HS-27A (cell line): ENCODE measurements at regions not wholly inside any gene's neighbourhood (a gene's known extent, or its start where the extent isn't known, plus 50 kb on each side); places are given as distances from the start of the nearest gene placed in this dataset.
"Not testable (repeated sequence)": the region's sequence is repeated elsewhere in the genome, so short reads cannot be mapped to it uniquely, and the experiment has no call there.

ENCODE experiments used
- DNase-seq: peaks from one replicate; pipeline ENCODE4 v3.0.0-alpha.2; 2012; ENCODE audit warnings: low read depth, missing footprints

DNA sequence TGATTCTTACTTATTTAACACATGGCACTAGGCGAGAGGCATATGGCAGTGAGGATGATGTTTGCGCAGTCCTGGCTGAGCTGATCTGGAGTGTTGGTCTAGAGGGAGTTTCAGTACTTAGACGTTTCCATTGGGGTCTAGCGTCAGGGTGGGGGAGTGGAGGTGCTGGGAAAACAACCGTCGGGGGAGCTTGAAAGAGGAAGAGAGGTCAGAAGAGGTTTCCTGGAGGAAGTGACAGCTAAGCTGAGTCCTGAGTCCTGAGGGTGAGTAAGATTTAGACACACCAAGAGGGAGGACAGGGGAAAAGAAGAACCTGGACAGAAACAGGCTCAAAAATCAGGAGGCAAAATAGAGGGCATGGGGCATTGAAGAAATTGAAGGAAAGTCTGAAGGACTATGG is 81.4 kb downstream of the ALOX5AP start:
- no peak for DNase-seq

DNA sequence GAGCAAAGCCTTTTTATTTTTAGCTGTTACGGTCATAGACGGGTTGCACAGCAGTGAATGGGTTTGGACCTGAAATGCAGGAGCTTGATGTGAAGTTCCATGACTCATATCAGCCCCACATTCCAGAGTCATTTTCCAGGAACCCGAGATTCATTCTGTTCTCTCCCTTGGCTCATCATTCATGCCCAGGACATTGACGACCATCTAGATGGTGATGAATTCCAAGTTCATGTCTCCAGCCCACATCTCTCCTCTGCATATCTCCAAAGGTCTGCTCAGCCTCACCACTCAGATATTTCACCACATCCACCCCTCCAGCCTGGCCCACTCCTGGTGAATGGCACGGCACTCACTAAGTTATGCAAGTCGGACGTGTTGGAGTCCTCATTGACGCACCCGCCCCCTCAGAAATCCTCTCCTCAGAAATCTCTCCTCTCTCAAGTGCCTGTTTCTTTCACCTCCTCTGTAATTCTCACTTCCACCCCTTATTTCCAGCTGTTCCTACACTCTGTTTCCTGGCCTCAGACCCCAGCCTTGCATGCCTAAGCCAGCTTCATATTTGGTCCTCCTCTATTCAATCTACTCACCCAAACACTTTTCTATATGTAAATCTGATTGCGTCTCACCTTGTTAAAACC is 83.1 kb downstream of the ALOX5AP start:
- no peak for DNase-seq

DNA sequence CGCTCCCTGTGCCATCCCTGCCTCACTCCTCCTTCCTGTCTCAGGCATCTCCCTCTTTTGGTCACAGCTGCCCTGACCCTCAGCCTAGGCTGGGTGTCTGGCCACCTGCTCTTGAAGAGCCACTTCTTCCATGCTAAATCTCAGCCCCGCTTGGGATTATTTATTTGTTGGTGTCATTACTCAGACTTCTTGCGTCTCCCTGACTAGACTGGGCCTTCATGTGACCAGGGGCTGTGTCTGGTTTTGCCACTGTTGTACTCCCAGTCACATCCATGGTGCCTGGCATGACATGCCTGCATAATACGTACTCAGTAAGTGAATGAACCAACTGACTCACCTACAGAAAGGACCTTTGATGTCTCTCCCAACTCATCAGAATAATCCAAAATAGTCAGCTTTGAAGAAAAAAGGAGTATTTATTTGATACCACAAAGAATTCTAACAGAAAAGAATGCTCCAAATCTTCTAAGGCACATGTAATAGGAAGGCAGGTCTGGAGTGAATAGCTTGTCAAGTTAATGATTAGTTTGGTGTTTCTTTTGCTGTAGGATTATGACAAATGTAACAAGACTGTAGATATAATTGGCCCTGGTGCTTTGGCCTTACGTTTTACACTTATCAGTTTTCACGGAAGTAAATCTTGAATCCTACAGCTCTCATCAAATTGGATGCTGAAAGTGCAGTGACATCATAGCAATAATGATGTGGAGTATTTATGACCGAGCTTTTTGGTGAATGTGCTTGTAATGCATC is 84.0 kb downstream of the ALOX5AP start:
- DNase-seq, result no peak

DNA sequence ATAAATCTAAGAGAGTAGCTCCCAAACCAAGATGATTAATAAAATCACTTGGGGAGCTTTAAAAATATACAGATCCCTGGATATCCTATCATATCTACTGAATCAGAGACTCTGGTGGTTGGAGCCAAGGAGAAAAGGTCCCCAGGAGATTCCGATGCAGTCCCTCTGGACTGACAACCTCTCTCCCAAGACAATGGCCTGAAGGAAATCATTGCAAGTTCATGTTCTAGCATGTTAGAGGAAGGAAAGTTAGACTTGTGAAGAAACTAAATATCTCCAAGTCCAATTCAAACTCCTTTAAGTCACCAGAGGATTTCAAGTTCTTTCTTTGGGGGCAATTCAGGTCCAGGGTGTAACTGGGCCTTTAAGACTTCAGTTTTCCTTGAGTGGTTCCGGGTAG is 84.7 kb upstream of the MEDAG start:
- DNase-seq, result no peak

DNA sequence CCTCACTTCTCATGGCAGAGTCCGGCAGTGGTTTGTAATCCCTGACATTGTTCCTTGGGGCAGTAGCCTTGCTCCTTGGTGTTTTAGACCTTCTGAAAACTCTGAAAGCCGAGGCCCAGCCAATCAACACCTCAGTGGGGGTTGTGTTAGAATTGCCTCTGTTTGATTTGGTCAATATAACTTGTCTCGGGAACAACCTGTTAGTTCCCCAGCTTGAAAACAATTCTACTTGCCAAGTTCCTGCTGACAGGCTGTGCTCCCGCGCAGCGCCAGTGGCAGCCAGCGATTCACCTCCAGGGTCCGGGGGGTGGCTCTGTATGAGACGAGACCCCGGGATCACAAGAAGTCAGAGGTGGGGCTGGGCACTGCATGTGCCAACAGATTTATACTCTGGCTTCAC is 81.4 kb upstream of the MEDAG start:
- DNase-seq, result no peak

DNA sequence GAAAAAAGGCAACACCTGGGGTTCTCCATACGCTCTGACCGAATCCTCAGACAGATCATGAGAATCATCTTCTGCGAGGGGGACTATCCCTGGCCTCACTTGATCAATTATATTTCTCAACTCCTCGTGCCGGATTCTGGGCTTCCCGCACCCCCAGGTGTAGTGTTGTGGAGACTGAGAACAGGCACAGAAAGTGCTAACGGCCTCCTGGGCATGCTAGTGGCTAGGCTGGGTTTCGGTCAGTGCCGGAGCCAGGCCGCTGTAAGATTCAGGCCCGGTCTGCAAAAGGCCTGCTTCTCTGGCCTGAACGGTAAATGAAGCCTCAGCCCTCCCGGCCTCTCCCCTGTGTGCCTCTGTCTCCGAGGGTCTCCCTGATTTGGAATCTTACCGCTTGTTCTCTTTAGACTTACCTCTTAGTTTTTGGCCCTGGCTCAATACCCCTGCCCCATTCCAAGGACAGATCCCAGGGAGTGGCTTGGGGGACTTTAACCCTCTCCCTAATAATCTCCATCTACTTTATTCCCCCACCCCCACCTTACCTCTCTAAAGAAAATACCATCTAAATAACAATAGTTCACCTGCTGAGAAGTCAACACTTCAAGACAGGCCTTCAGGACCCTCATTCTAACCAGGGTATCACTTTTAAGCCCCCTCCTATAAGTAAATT is 79.0 kb upstream of the MEDAG start:
- no peak for DNase-seq

DNA sequence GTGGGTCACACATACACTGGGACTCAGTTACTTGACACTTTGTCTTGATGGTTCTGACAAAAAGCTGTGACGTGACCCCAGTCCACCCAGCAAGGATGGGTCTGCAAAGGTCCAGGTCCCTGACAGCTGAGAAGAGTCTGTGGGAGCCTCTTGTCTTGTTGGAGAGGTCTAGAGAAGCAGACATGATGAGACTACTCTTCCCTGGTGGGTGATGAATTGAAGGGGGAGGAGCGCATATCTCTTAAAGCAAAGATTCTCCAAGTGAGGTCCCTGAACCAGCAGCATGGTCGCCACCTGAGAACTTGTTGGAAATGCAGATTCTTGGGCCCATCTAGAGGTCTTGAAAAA is 78.5 kb upstream of the MEDAG start:
- DNase-seq, result no peak

DNA sequence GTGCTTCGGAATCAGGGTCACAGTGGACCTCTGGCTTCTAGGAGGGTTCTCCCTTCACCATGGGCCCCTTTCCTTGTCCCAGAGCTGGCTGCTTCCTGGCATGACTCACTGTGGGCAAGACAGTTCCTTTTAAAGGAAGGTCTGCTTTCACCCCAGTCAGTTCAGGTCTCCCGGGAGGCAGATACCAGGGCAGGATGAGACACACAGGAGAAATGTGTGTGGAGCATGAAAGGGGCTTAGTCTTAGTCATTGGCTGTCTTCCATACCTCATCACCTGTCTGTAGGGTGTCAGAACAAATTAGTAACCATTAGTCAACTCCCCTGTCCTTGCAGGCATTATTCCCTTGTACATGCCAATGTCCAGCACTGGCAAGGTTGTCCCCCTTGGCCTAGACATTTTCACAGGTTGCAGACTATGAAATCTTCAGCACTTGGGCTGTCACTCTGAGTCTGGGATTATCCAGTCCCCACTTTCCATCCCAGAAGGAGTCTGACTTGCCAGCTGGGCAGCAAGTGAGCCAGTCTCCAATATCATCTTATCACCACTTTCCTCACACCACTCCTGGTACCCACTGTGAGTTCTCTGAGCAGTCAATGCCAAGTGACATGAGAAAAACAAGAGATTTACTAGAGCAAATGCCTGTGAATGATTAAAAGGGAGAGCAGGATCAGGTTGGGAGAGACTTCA is 76.8 kb upstream of the MEDAG start:
- DNase-seq, result no peak

DNA sequence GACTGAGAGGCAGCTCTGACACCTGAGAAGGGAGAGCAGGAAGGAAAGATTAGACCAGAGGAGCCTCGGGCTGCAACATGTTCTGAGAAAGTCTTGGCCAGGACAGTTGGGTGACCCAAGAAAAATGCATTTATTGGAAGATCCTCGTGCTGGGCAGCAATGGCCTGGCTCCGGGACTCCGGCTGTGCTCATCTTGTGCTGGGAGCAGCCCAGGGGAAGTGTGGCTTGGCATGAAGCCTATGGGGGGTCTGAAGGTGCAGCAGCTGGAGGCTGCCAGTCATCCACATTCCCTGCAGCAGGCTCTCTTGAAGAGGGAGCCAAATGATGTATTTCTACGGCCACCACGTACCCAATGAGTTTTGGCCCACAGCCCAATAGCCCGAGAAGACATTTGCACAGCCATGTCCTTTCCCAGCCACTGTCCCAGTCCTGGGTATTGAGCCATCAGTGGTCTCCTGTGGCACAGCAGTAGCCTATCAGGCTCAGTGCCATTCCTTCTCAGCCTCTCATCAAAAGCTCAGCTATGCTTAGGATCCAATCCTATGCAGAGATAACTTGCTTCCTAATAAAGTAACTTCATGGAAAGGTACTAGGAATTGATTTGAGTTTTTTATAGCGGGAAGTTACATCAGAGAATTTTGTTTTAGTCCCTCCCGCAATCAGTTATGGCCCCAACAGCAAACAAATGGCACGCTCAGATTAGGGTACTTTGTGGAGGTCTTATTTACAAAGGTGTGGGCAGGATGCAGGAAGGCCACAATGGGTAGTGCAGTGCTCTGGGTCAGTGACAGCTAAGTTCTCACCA is 76.0 kb upstream of the MEDAG start:
- no peak for DNase-seq

DNA sequence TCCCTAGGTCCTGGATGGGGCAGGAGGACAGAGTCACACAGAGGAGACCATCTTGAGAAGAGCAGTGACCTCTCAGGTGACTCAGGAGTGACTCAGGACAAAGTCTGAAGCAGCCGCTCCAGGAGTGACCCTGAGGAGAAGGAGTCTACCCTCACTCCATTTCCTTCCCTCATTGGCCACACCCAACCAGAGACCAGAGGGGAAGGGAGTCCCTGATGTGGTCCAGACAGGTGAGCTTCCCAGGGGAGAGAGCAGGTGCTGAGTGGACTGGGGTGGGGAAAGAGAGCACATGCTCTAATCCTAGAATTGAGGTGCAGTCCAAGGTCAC is 75.5 kb upstream of the MEDAG start:
- no peak for DNase-seq

DNA sequence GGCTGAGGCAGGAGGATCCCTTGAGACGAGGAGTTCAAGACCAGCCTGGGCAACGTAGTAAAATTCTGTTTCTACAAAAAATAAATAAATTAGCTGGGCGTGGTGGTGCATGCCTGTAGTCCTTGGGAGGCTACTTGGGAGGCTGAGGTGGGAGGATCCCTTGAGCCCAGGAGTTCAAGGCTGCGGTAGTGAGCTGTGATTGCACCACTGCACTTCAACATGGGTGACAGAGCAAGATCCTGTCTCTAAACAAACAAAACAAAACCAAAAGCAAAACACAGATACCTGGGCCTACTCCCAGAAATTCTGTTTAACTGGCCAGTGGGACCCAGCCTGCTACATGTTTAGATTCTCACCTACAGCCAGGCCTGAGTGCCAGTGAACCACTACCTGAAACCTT is 74.6 kb upstream of the MEDAG start:
- DNase-seq, result no peak

DNA sequence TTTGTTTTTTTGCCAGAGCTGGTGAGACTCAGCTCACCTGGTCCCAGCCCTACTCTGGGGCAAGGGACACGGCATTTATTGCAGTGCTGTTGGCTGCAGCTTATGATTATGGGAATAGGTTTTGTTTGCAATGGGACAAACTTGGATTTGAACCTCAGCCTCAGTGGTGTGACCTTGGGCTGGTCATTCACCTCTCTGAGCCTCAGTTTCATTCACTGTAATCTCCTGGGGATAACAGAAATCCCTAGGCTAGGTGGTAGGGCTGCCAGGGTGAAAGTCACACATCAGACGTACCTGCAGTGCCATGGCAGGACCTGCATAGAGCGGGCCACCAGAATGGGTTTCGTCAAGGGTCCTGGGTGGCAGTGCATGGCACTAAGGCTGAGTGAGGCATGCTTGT is 73.7 kb upstream of the MEDAG start:
- no peak for DNase-seq

DNA sequence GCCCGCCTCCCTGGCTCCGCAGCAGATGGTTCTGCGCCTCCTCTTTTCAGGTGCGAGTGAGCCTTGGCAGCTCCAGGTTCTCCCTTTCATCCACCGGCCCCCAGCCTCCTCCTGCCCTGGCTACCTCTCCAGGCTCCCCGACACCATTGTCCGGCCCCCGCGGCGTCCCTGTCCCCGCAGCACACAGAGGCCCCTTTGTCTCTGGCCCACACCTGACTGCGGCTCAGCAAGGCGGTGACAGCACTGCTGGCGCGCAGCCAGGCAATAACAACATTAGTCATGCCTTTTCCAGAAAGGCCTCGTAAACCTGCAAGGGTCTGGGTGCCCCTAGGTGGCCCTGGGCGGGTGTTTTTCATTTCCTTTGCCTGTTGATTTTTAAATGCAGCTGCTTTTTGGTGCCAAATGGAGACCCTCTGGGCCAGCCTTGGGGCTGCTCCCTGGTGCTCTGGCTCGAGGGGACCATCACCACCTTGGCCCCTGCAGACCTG is 73.2 kb upstream of the MEDAG start:
- no peak for DNase-seq

DNA sequence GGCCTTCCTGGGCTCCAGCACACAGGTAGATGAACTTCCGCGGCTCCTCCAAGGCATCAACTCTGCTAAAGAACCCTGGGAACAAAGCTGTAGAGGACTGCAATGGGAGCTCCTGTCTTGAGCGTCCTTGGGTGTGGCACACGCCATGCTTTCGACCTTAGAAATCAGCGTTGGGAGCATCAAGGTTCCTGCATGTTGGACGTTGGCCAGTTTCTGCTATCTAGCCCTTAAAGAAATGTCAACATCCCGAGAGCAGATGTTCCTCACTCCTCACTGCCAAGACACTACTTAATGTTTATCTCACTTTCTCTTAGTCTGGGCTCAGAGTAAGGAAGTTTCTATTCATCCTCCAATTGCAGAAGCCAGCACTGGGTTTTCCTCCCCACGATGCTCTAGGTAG is 70.6 kb upstream of the MEDAG start:
- no peak for DNase-seq

DNA sequence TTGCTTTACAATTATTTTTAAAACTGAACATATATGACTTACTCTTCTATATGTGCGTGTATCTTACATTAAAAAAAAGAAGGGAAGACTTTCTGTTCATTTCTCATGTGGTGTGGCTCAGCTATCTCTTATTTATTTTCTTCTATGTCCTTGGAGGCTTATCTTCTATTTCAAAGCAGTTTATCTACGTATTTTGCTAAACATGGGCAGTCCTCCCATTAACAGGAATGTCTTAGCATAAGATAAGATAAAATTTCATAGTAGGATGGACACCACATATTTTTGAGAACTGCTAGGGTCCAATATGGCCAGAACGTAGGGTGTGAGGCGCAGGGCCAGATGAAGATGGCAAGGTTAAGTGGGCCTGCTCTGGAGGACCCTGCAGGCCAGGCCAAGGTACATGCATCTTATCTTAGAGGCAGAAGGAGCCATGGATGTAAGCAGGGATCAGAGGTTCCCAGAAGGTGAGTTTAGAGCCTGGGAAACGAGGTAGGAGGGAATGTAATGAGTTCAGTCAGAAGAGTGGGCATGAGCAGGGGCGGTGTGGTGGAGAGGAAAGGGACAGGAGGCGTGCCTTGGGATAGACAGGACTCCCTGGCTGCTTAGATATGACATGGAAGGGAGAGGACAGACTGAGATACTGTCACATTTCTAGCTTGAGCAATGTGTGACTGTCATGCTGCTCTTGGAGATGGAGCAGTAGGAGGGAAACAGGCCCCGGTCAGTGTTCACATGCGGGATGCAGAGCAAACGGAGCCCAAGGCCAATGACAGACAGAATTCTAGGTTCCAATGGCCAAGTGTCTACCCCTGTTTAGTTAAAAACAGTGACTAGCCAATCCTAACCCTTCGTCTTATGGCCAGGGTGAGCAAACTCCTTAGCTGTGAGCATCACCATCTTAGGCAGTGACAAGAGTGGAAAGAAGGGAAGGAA is 68.6 kb upstream of the MEDAG start:
- DNase-seq, result no peak

DNA sequence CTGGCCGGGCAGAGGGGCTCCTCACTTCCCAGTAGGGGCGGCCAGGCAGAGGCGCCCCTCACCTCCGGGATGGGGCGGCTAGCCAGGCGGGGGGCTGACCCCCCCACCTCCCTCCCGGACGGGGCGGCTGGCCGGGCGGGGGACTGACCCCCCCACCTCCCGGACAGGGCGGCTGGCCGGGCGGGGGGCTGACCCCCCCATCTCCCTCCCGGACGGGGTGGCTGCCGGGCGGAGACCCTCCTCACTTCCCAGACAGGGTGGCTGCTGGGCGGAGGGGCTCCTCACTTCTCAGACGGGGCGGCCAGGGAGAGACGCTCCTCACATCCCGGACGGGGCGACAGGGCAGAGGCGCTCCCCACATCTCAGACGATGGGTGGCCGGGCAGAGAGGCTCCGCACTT is 66.4 kb upstream of the MEDAG start:
- not testable (repeated sequence) for DNase-seq

DNA sequence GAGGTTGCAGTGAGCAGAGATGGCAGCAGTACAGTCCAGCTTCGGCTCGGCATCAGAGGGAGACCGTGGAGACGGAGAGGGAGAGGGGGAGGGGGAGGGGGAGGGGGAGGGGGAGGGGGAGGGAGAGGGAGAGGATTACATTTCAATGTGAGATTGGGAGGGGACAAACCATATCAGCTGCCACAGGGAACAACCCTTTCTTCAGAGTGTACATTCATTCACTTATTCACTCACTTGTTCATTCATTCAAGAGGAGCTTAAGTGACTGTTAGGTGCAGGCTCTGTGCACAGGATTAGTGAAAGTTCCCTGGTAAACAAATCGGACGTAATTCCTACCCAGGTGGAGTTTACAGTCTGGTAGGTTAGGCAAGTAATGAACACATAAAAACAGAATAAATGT is 65.6 kb upstream of the MEDAG start:
- DNase-seq, result no peak

DNA sequence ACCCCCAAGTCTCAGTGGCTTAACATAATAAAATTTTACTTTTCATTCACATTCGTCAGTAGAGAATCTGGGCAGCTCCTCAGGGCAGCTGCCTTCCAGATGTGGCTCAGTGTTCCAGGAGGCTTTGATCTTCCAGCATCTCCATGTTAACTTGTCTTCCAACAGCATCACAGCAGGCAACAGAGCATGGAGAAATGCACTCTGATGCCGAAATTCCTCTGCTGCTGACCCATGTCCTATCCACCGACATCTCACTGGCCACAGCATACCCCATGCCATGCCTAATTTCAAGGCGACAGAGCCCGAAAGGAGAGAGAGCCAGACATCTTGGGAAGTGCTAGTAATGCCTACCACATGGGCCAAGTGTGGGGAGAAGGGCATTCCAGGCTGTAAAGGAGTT is 64.9 kb upstream of the MEDAG start:
- DNase-seq, result no peak

DNA sequence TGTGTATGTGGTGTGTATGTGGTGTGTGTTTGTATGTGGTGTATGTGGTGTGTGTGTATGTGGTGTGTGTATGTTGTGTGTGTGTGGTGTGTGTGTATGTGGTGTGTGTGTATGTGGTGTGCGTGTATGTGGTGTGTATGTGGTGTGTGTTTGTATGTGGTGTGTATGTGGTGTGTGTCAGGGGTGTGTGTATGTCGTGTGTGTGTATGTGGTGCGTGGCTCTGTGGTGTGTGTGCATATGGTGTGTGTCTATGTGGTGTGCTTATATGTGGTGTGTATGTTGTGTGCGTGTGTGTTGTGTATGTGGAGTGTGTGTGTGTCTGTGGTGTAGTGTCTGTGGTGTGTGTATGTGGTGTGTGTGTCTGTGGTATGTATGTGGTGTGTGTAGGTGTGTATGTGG is 62.5 kb upstream of the MEDAG start:
- no peak for DNase-seq

DNA sequence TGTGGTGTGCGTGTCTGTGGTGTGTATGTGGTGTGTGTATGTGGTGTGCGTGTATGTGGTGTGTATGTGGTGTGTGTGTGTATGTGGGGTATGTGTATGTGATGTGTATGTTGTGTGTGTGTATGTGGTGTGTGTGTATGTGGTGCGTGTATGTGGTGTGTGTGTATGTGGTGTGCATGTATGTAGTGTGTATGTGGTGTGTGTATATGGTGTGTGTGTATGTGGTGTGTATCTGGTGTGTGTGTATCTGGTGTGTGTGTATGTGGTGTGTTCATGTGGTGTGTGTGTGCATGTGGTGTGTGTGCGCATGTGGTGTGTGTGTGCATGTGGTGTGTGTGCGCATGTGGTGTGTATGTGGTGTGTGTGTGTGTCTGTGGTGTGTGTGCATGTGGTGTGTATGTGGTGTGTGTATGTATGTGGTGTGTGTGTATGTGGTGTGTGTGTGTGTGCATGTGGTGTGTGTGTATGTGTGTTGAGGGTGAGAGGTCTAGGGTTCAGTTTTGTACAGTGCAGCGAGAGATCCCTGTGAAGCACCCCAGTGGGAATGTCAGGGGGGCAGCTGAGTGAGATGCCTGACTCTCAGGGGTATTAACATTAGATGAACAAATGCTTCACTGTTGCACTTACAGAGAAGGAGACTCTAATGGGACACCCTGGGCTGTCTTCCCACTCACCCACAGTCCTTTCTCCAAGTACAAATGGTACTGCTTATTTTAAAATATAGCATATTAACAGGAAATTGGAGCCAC is 61.3 kb upstream of the MEDAG start:
- DNase-seq, result no peak
